T-helper 9 cell (primary cell): ENCODE measurements at regions not wholly inside any gene's neighbourhood (a gene's known extent, or its start where the extent isn't known, plus 50 kb on each side); places are given as distances from the start of the nearest gene placed in this dataset.

Experiments
- DNase-seq: peaks from one replicate; pipeline ENCODE4 v3.0.0-alpha.2; 2020

DNA sequence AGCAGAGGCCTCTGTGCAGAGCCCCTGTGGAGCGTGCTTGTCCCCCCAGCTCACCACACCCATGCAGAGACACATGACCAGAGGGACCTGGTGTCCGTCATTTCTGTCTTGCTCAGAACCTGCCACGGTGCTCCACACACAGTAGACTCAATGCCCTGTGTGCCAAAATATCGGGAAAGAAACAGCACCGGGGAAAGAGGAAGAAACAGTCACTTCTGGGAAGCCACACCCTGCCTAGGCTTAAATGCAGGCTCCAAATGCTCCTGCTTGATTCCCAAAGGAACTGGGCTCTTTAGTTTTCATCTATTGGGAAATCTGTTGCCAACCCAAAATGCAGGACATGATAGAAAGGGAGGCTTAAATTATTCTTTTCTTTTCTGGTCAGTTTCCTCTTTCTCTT, 503.9 kb downstream of the CD83 start:
- DNase-seq: no peak

DNA sequence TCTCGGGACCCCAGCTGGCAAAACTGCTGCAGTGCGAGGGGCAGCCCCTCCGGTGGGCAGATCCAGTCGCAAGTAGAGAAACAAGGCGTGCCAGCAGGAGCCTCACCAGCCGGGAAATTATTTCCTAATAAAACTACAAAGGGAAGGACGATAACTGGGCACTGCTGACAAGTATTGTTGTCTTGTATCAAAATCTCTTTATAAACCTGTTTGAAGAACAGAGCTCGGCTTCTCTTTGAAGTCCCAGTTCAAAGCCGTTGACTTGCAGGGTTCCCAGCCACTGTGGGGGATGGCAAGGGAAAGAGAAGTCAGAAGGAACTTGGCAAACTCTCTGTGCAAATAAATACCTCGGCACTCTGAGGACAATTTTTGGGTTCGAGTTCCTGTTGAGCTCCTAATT, 504.5 kb downstream of the CD83 start:
- no peak for DNase-seq

DNA sequence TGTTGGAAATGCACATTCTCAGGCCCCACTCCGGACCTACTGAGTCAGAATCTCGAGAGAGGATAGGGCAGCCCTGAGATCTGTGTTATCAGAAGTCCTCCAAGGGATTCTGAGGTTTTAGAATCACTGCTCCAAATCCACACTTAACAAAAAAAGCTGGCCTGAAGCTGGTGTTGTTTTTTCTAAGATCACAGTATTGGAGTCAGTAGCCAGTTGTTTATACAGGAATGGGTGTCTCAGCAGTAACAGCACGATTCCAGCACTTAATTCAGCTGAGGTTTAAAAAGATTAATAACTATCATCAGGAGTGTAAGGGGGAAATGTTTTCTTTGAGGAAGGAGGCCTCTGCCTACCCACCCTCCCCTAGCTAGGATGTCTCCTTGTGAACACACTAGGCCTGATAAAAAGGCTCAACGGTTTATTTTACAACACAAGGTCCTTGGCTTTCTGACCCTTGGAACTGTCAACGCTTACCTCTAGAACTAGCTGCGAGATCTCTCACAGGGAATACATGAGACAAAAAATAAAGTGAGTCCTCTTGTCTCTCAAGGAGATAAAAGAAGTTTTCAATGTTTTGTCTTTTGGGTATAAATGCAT, 505.4 kb downstream of the CD83 start:
- no peak for DNase-seq

DNA sequence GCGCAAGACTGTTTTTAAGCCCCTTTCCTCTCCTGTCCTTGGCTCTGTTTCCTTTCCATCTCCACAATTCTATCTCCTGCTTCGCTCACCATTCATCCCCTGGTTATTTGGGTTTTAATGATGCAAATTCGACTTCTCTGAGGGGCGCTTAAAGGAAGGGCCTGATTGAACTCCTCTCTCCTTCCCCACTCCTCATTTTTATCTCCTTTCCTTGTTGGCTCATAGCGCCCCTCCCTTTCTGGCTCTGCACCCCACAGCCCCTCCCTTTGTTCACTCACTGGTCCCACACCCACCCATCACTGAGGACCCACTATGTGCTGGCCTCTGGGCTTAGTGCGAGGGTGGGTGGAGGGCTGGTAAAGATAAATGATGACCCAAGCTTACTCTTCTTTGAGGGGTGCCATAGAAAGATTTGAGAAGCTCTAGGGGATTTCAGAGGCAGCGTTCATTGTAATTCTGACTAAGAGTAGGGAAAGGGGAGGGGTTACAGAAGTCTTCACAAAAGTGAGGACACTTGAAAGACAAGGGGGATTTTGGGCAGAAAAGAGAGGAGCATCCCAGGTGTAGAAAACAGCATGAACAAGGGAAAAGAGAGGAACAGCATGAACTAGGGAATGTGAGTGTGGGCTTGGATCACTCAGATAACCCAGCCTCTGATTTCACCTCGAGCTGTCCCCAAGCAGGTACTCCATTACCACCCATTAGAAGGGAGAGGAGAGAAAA, 507.8 kb downstream of the CD83 start:
- DNase-seq: no peak

DNA sequence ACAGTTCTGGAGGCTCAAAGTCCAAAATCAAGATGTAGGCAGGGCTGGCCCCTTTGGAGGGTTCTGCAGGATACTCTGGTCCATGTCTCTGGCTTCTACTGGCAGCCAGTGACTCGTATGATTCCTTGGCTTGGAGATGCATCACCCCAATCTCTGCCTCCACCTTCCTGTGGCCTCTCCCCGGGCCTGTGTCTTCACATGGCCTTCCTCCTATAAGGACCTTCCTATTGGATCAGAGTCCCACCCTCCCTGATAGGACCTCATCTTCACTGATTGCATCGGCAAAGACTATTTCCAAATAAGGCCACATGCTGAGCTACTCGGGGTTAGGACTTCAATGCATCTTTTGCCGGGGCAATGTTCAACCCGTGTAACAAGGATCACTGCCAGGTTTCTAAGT, 509.0 kb downstream of the CD83 start:
- no peak for DNase-seq

DNA sequence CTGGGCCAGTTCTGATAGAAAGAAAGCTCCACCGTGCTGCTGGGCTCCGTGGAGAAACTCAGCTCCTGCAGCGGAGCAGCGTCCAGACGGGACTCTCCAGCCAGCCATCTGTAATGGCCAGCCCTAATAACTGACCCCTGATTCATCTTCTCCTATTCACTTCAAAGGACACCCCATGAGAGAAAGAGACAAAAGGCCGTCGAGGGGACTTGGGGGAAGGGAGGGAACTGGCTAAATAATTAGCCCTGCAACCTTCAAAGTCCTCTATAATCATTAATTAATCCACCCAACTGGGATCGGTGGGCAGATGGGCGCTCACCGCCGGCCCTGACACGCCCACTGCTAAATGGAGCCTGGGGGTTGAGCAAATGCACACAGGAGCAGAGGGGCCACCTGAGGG, 512.4 kb downstream of the CD83 start:
- no peak for DNase-seq

DNA sequence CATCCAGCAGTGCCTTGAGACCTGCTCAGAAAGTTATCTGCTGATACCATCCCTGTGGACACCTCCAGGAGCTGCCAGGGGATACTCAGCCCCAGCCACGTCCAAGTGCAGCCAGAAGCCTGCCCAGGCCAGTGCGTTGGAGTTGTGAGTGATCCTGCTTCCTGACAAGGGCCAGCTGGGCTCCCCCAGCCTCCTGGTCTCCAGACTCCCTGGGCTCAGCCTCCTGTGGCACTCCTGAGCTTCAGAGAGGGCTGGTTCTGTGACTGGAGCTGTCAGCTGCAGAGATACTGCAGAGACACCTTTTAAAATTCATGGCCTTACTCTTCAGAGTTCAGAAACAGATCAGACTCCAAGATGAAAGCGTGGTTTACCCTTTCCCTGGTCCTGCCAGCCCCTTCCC, 515.9 kb downstream of the CD83 start:
- no peak for DNase-seq

DNA sequence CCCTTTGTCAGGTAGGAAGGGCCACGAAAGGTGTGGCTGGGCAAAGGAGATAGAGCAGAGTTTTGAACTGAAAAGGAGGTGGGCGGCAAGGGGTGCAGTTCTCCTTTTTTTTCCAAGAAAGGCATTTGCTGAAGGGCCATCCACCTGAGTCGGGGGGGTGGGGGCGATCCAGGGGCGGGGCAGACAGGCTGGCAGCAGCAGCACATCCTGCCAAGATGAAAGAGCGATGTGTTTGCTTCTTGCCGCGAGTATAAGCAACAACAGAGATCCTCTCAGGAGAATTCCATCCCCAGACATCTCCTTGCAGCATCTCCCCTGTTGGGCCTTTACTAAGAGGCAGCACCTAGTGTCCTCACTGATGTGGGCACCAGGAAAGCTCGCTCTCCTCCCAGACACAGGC, 516.5 kb downstream of the CD83 start:
- DNase-seq: peak; percentile 6

DNA sequence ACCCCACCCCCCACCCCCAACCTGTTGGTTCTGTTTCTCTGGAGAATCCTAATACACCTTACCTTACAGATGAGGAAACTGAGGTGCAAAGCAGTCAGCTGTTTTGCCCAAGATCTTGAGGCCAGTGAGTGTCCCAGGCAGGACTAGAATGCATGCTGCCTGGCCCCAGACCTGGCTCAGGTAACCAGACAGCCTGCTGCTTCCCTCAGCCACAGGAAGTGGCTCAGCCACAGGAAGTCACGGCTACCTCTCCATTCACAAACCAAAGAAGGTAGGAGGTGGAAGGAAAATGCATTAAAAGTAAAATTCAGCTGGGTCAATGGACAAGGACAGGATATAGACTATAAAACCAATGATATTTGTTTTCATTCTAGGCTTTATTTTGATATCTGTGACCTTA, 517.6 kb downstream of the CD83 start:
- peak; percentile 32 for DNase-seq

DNA sequence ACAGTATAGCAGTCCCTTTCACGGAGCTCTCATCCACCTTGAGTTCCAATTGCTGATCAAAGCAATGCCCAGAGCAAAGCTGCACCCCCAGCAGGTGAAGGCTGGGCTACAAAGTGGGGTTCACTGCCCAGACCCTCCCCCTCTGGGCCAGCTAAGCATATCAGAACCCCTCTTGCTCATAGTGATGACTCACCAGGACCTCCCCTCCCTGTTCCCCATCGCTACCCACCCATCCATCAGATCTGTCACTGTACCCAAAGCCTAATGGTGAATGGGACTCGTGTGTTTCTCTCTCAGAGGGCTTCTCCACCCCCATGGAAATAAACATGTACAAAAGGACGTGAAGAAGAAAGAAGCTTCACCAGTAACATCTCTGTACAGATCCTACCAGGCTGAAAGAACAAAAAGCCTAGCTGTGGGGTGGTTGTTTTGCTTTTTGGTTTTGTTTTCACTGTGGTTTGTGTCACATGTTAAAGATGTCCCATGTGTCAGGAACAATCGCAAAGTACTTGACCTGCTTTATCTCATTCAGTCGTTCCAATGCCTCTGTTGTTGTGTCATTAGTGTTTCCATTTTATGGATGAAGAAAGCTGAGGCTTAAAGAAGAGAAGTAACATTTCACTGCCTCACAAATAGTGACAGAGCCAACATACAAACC, 518.5 kb downstream of the CD83 start:
- no peak for DNase-seq

DNA sequence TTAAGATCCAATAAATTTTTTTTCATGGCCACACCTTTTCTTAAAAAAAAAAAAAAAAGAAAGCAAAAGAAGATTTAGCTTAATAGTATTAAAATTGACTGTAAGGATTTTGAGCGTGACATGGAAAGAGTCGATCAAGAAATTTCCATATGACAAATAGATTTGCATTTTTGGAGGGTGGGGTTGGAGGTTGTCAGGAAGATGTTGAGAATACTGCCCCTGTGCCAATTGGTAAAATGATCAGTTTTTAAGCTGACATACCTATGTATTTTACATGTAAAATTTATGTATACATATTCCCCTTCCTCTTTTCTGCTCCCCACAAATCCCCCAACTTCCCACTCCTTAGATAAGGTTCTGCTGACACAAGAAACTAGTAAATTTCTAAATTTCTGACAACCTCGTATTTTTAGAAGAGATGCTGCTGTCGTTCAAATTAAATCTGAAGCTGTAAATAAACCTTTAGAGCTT, 520.9 kb downstream of the CD83 start:
- DNase-seq: no peak

DNA sequence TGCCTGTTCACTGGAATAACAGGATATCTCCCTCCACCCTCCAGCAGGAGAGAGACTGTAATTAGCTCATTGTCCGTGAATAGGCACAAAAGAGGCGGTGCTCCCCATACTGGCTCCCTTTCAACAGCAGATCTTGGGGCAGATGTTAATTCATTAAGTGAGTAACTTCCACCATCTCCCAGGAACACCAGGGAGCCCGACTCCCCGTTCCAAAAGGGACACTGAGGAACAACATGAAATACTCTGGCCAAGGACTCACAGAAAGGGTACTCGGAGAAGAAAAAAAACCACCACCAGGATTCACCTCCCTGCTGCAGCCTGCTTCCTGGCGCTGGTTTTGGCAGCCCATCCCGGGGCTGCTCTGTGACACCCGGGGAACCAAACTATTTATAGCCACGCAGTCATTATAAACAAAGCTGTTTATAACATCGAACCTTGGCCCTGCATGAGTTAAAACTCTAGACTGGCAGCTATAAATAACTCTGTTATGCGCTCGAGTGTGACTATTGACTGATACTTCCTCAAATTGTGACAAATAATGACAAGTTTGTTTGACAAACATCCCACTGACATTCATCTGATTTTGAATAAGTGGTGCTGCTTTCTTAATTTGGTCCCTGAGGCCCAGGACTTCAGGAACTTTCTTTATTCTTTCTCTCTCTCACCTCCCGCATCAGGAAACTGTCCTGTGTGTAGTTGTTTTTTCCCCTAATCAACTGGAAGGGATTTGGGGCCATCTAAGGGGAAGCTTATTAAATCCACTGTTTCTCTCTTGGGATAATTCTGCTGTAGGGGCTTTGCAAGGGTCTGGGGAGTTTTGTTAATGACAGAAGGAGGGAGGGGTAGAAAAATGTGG, 521.6 kb downstream of the CD83 start:
- DNase-seq: no peak

DNA sequence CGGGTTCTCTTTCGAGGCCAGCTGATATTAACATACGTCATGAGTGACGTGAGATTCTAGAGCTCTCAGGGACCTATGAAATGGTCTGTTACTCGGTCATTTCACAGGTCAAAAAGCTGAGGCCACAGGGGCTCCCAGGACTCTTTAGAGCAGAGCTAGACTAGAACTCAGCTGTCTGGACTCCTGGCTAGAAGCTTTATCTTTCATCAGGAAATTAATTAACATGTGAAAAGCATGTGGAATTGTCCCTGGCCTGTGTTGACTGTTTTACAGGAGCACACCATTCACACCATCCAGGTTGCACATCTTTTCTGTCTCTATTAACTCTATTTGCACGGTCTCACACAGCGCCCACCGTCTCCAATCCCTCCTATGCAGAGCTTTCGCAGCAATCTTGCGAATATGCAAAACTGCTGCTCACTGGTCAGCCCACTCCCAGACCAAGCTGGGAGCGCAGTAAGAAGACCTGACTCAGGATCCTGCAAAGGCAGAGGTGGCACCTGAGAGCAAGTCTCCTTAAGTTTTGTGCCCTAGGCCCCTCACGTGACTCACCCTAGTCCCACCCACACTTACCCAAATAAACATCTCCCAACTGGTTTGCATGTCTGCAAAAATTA, 522.5 kb downstream of the CD83 start:
- no peak for DNase-seq

DNA sequence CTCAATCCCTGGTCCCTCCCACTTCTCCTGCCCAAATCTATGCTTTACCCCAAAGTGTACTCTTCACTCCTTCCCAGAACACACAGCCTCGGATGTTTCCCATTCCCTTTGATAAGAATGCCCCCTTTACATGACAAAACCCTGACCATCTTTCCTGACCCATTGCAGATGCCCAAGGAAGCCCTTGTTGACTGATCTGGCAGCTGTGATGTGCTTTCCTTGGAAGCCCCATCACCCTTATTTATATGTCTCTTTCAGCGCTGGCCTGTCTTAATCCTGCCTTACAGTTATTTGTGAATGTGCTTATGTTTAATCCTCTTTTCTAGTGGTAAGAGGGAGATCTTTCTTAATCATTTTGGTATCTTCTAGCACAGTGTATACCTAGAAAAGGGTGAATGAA, 523.1 kb downstream of the CD83 start:
- no peak for DNase-seq

DNA sequence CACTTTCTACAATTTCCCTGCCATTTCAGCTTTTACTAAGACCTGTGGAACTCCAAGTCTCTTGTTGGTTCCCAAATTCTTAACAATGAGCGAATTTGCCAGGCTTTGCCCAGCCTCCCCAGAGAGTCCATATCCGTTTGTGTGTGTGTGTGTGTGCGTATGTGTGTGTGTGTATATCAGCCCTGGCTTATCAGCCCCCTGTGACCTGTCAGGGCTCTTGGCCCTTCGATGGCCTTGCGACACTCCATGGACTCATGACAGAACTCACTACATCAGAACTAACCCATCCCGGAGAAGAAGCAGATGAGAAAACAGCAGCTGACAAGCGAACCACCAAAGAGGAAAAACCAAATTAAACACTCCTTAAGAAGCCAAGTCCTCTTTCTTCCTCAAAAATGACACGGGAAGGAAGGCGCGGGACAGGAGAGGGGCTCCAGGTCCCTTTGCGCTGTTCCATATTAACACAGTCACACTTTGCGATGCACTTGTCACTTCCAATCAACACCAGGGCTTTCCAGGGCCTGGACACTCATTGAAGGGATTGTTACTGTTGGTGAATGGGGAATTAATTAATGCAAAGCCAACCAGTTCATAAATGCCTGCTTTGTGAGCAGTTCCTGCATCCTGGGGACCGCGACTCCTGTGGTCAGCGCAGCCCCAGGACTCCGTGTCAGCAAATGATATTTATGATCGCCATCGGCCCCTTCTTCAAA, 524.0 kb downstream of the CD83 start:
- DNase-seq: no peak

DNA sequence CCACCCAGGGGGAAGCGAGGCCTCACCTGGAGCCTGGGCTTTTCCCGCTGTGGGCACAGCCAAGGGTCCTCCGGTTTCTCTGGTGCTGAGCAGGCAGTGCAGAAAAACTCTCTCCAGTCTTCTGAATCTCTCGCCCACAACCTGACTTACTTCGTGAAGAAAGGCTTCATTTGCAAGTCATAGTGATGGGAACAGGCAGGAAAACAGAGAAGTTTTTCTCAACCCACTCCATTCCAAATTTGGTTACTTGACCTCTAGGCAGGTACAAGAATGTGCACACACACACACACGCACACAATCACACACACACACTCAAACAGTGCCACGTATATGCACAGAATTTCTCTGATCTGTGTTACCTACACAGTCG, 524.5 kb downstream of the CD83 start:
- DNase-seq: no peak

DNA sequence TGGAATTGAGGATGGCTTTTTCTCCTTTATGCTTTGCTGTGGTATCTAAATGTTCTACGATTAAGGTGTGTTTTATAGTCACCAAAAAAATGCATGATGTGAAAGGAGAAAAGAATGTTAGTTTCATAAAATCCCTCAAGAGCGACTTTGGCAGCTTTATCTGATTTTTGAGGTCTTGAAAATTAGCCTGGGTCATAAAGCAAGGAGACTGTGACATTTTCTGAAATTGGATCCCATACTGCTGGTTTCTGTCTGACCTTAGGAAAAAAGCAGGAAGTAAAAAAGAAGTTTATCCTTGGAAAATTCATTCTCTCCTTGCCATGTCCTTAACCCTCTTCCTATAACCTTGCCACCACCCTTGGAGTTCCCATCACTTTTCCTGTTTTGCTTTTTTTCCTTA, 525.3 kb downstream of the CD83 start:
- DNase-seq: no peak

DNA sequence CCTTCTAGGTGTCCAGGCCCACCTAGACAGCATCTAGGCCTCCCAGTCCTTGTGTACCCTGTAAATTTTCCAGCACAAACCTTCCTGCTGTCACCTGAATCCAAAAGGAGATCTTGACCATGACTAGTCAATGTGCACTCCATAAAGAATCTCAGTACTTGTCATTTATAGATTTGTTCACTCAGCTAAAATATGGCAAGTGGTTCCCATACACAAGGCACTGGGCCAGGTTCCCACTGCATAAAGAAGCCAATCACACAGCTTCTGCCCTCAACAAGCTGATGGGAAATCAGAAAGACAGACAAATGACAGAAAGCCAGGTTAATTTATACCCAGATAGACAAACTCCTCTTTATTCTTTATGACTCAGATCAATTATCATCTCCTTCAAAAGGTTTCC, 526.8 kb downstream of the CD83 start:
- DNase-seq: no peak

DNA sequence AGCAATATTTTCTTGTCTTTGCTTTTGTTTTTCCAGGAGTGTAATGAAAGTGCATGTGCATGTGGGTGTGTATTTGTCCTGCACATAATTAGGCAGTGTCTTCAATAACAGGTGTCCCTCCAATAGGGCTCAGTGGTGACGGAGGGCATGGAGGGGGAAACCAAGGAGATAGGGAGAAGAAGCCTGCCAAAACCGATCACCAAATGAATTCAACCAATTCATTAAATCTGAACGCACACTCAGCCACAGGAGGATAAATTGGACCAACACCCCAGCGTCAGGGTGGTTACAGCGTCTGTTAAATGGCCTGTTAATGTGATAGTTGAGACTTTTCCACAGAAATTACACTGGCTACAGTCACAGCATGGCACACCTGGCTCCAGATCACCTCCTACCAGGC, 527.6 kb downstream of the CD83 start:
- DNase-seq: no peak

DNA sequence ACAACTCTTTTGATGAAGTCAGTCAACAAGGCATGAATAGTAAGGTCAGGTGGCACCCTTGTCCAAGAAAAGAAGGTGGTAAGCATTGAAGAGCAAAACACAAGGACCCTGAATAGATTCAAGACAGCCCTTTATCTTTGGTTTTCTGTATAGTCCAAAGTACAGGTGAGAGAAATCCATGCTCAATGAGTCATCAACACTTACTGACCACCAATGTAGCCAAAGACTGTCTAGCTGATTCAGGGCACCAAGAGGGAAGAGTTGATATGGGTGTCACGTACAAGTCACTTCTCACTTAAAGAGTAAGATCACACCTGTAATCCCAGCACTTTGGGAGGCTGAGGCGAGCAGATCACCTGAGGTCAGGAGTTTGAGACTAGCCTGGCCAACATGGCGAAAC, 528.3 kb downstream of the CD83 start:
- DNase-seq: no peak

DNA sequence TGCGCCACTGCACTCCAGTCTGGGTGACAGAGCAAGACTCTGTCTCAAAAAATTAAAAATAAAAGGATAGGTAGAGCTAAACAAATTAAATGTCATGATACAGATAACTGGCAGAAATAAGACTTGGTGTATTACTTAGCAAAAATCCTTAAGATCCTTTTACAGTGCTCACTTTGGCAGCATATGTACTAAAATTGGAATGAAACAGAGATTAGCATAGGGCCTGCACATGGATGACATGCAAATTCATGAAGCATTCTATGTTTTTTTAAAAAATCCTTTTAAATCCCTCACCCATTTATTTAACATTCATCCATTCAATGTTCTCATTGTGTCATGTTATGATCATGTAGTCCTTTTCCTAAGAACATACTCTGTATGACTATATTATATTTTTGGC, 528.8 kb downstream of the CD83 start:
- no peak for DNase-seq

DNA sequence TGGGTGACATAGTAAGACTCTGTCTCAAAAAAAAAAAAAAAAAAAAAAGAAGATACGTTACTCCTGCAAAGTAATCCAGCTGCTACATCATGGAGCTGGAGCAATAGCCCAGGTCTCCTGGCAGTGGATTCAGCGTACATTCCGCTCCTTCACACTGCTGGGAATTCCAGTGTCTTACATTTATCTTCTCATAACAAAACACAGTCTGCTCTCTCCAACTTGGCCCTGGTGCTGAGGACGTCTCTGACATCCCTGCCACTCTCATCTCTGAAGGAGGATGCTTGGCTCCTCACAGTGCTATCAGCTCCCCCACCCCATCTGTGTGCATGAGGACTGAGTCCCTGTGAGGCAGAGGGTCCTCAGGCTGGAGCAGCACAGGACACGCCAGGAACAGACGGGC, 529.8 kb downstream of the CD83 start:
- DNase-seq: no peak
